IMR-90 (cell line): ENCODE measurements at regions not wholly inside any gene's neighbourhood (a gene's known extent, or its start where the extent isn't known, plus 50 kb on each side); places are given as distances from the start of the nearest gene placed in this dataset.

Experiments used
- ATAC-seq: fragments of 200-7000 bp; cut with Tn5 transposase; 2 replicates; pipeline ENCODE4 v1.9.1; 2020; ENCODE audit warnings: low read depth, mild to moderate bottlenecking, moderate library complexity
- BruUV-seq: library from RNA; stranded (reverse); fragments of 400-500 nt; replicated peaks from 2 replicates; lab custom pipeline; 2021; lab: Mats Ljungman, UMichigan
- CTCF ChIA-PET: fragments of 300-600 bp; formaldehyde crosslinking; extraction: SDS; loops from one replicate; lab custom pipeline; 2021; ENCODE audit warnings: antibody characterized with exemption; lab: Yijun Ruan, JAX
- POLR2A ChIA-PET: fragments of 300-600 bp; sonication (Branson Sonifier 250); formaldehyde crosslinking; loops from one replicate; lab custom pipeline; 2022; ENCODE audit warnings: antibody characterized with exemption; ENCODE audit not compliant: unreplicated experiment; lab: Charles Lee
- DNase-seq: peaks from one replicate; pipeline ENCODE4 v3.0.0; 2013
- H2AFZ ChIP-seq: replicated peaks from 2 replicates; pipeline ENCODE3; 2013; ENCODE audit warnings: low read length, mild to moderate bottlenecking; ENCODE audit not compliant: poor library complexity
- H2AK5ac ChIP-seq: 2 replicates; pipeline ENCODE4 v1.6.1; 2013; ENCODE audit warnings: low read depth, low read length, inconsistent platforms
- H2AK9ac ChIP-seq: replicated peaks from 2 replicates; pipeline ENCODE3; 2013; ENCODE audit warnings: mild to moderate bottlenecking, low read depth, low read length, moderate library complexity; ENCODE audit not compliant: poor library complexity
- H2BK120ac ChIP-seq: 2 replicates; pipeline ENCODE4 v1.6.1; 2013; ENCODE audit warnings: low read depth, low read length, inconsistent platforms
- H2BK15ac ChIP-seq: 3 replicates; pipeline ENCODE4 v1.6.1; 2013; ENCODE audit warnings: low read depth, low read length, inconsistent platforms
- H2BK20ac ChIP-seq: 2 replicates; pipeline ENCODE4 v1.6.1; 2013; ENCODE audit warnings: low read depth, mild to moderate bottlenecking, inconsistent platforms, low read length, moderate library complexity
- H2BK5ac ChIP-seq: 2 replicates; pipeline ENCODE4 v1.6.1; 2013; ENCODE audit warnings: mild to moderate bottlenecking, low read depth, low read length, inconsistent platforms; ENCODE audit not compliant: poor library complexity, severe bottlenecking
- H3K14ac ChIP-seq: replicated peaks from 2 replicates; pipeline ENCODE4 v1.6.1; 2013; ENCODE audit warnings: low read depth, low read length, inconsistent platforms
- H3K18ac ChIP-seq: 2 replicates; pipeline ENCODE4 v1.6.1; 2013; ENCODE audit warnings: low read depth, low read length, control low read depth
- H3K23ac ChIP-seq: 2 replicates; pipeline ENCODE4 v1.6.1; 2013; ENCODE audit warnings: low read depth, low read length, inconsistent platforms
- H3K27ac ChIP-seq: 2 replicates; pipeline ENCODE4 v1.5.1; 2013; ENCODE audit warnings: mild to moderate bottlenecking, control low read depth, low read length; ENCODE audit not compliant: insufficient read depth
- H3K27me3 ChIP-seq: 2 replicates; pipeline ENCODE4 v1.6.1; 2013; ENCODE audit warnings: low read length; ENCODE audit not compliant: control insufficient read depth, insufficient read depth
- H3K36me3 ChIP-seq: 2 replicates; pipeline ENCODE4 v1.6.1; 2013; ENCODE audit warnings: low read length, mixed read lengths; ENCODE audit not compliant: control insufficient read depth, insufficient read depth
- H3K4ac ChIP-seq: 2 replicates; pipeline ENCODE4 v1.6.1; 2013; ENCODE audit warnings: low read depth, low read length, inconsistent platforms
- H3K4me1 ChIP-seq: 2 replicates; pipeline ENCODE4 v1.6.1; 2013; ENCODE audit warnings: low read length, mixed read lengths; ENCODE audit not compliant: control insufficient read depth, insufficient read depth
- H3K4me2 ChIP-seq: 2 replicates; pipeline ENCODE4 v1.6.1; 2013; ENCODE audit warnings: low read depth, mild to moderate bottlenecking, control low read depth, low read length, moderate library complexity
- H3K4me3 ChIP-seq: 2 replicates; pipeline ENCODE4 v1.5.1; 2013; ENCODE audit warnings: low read depth, mild to moderate bottlenecking, control low read depth, low read length, moderate library complexity; ENCODE audit not compliant: insufficient read depth
- H3K56ac ChIP-seq: 2 replicates; pipeline ENCODE4 v1.6.1; 2013; ENCODE audit warnings: low read length, inconsistent platforms; ENCODE audit not compliant: insufficient read depth; ENCODE audit errors: extremely low read depth
- H3K79me1 ChIP-seq, 2 experiments: 2 replicates each; pipeline ENCODE4 v1.6.1; 2013; ENCODE audit warnings: low read length in 2 of 2, inconsistent platforms in 1 of 2, low read depth in 1 of 2
- H3K9ac ChIP-seq: 2 replicates; pipeline ENCODE4 v1.6.1; 2013; ENCODE audit warnings: low read depth, low read length, control low read depth
- H3K9me1 ChIP-seq: 2 replicates; pipeline ENCODE4 v1.6.1; 2013; ENCODE audit warnings: low read length, inconsistent platforms; ENCODE audit not compliant: insufficient read depth
- H3K9me3 ChIP-seq: 2 replicates; pipeline ENCODE4 v1.6.1; 2013; ENCODE audit warnings: low read length; ENCODE audit not compliant: control insufficient read depth, insufficient read depth
- H4K20me1 ChIP-seq: 2 replicates; pipeline ENCODE4 v1.6.1; 2013; ENCODE audit warnings: low read length, inconsistent platforms; ENCODE audit not compliant: insufficient read depth
- H4K5ac ChIP-seq: 2 replicates; pipeline ENCODE4 v1.6.1; 2013; ENCODE audit warnings: mild to moderate bottlenecking, low read depth, low read length, control low read depth
- H4K8ac ChIP-seq, 2 experiments: 2 replicates each; pipeline ENCODE4 v1.6.1; 2013; ENCODE audit warnings: low read depth in 2 of 2, low read length in 2 of 2, control low read depth in 1 of 2, inconsistent platforms in 1 of 2
- H4K91ac ChIP-seq: 2 replicates; pipeline ENCODE4 v1.6.1; 2013; ENCODE audit warnings: low read depth, low read length, inconsistent platforms; ENCODE audit not compliant: insufficient read depth
- CHD1 ChIP-seq: IDR thresholded peaks from 2 replicates; pipeline ENCODE4 v1.6.1; 2012; ENCODE audit warnings: low read depth, low read length, improper control_type of control experiment
- MAZ ChIP-seq: IDR thresholded peaks from 2 replicates; pipeline ENCODE4 v1.6.1; 2012; ENCODE audit warnings: low read depth, mild to moderate bottlenecking, low read length, improper control_type of control experiment, moderate library complexity, borderline replicate concordance
- WGBS, 2 experiments: methylation state at CpG; one replicate each; pipeline versions ENCODE4 v1.1.5 to v1.1.7; 2013; ENCODE audit warnings: missing lambda C conversion rate in 2 of 2; ENCODE audit not compliant: insufficient read length in 1 of 2; ENCODE audit errors: extremely low coverage in 2 of 2; 5-methylcytosine and 5-hydroxymethylcytosine counted together
- dilution Hi-C: fragments of 300-500 bp; cut with HindIII; formaldehyde crosslinking; loops from one replicate; pipeline ENCODE4 v1.14.3; 2018; ENCODE audit warnings: low sequenced_read_pairs; ENCODE audit not compliant: unreplicated experiment
- in situ Hi-C: fragments of 300-500 bp; cut with MboI; formaldehyde crosslinking; loops from 3 replicates; pipeline ENCODE4 v1.14.3; 2019; ENCODE audit warnings: low sequenced_read_pairs, inconsistent platforms, mixed read lengths
- intact Hi-C: fragments of 100-400 bp; cut with micrococcal nuclease; formaldehyde crosslinking; loops from 2 replicates; pipeline ENCODE4 v1.10.0; 2022

DNA sequence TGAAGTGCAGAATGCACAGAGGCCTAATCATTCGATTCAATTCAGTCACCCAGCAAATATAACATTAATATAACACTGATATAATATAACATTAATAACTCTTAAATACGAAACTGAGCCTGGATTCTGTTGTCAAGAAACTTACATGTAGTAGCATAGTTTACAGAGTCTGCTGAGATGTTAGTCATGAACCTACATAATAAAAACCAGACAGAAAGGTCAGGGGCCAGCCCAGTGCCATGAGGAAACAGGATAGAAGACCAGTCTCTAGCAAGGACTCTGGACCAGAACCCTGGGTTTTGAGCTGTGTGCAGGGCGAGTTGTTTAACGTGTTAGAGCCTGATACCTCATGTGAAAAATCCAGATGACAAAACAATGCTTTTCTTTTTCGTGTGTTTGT, 234.7 kb downstream of the NR2F1-AS1 start:
- intact Hi-C loops (no loop called here), in situ Hi-C loops (no loop called here), dilution Hi-C loops (no loop called here)
- 0 out of 2 replicates have a peak, but pooled peaks cover 3% of the 10 kb centered on the region for H3K9me1 ChIP-seq
- H2AK5ac ChIP-seq: no peak overlapping the region
- no peak overlapping the region for H4K8ac ChIP-seq
- no peak overlapping the region for H2BK20ac ChIP-seq
- no peak overlapping the region for H3K4ac ChIP-seq
- H3K27me3 ChIP-seq: no peaks in the 10 kb centered on the region
- no peak overlapping the region for H2AK9ac ChIP-seq
- no TSS peak for BruUV-seq
- no peak overlapping the region for H3K56ac ChIP-seq
- no peaks in the 10 kb centered on the region for H4K20me1 ChIP-seq
- no peaks in the 10 kb centered on the region for H3K36me3 ChIP-seq
- H2AFZ ChIP-seq: no peak overlapping the region
- H3K4me1 ChIP-seq: no peaks in the 10 kb centered on the region; the same call in none of the 2 replicates
- H2BK120ac ChIP-seq: no peak overlapping the region
- H3K4me2 ChIP-seq: no peak overlapping the region
- peak; percentile 25 for DNase-seq
- no peak overlapping the region for H3K14ac ChIP-seq
- H2BK15ac ChIP-seq: no peak overlapping the region
- H3K18ac ChIP-seq: no peak overlapping the region
- TF ChIP-seq CHD1 (no peak), MAZ (no peak)
- H4K5ac ChIP-seq: no peak overlapping the region
- H3K9me3 ChIP-seq: no peaks in the 10 kb centered on the region
- no peak overlapping the region for H3K9ac ChIP-seq
- H3K79me1 ChIP-seq: no peaks in the 10 kb centered on the region
- POLR2A ChIA-PET: interaction anchor here (0.6 kb wide), 1 partner anchor 12 kb away, joined by 3 read pairs; no protein-coding TSS in a partner anchor
- no peak overlapping the region for H3K4me3 ChIP-seq
- H4K91ac ChIP-seq: no peak overlapping the region
- no peak overlapping the region for H3K23ac ChIP-seq
- WGBS, 2 experiments: no CpG with 5 or more reads among the region's 5 CpGs
- ATAC-seq: no peak
- H2BK5ac ChIP-seq: no peak overlapping the region
- CTCF ChIA-PET: no interaction called here
- no peak overlapping the region for H3K27ac ChIP-seq
